Gastrocnemius medialis (tissue), 4 donors: ENCODE measurements at regions not wholly inside any gene's neighbourhood (a gene's known extent, or its start where the extent isn't known, plus 50 kb on each side); places are given as distances from the start of the nearest gene placed in this dataset.

ENCODE experiments used
- CTCF ChIP-seq, 5 experiments: fragments of 450-650 bp in 3 of 5; fragments of 200-600 bp in 2 of 5; sonication (generic) in 2 of 5; IDR thresholded peaks in 4 of 5; conservative IDR thresholded peaks in 1 of 5; 1 replicate in 4 of 5; 2 replicates in 1 of 5; pipeline ENCODE4 v1.5.1; 2016 to 2019; ENCODE audit warnings: antibody characterized with exemption in 5 of 5, mild to moderate bottlenecking in 3 of 5, moderate library complexity in 3 of 5
- POLR2A ChIP-seq, 2 donors: fragments of 450-650 bp; IDR thresholded peaks; one replicate each; pipeline ENCODE4 v1.6.1; 2017; ENCODE audit warnings: antibody characterized with exemption in 2 of 2, mild to moderate bottlenecking in 2 of 2, moderate library complexity in 2 of 2

GRCh38 chr3:157753787-157754136, 250.5 kb upstream of the VEPH1 start:
- TF ChIP-seq CTCF (IDR thresholded peaks at IDR 0.05 in 4 of 5, conservative IDR thresholded peaks at IDR 0.05 in 1 of 5) (no peak), POLR2A (IDR thresholded peaks at IDR 0.05) (no peak)
